Common myeloid progenitor, CD34-positive (primary cell): ENCODE measurements at regions not wholly inside any gene's neighbourhood (a gene's known extent, or its start where the extent isn't known, plus 50 kb on each side); places are given as distances from the start of the nearest gene placed in this dataset.
"Not testable (repeated sequence)": the region's sequence is repeated elsewhere in the genome, so short reads cannot be mapped to it uniquely, and the experiment has no call there.

Experiments used
- CTCF ChIA-PET: fragments of 350-600 bp; sonication (Branson Sonifier 250); formaldehyde crosslinking; loops from one replicate; lab custom pipeline; 2021; ENCODE audit warnings: antibody characterized with exemption; lab: Charles Lee
- POLR2A ChIA-PET: fragments of 350-600 bp; sonication (Branson Sonifier 250); formaldehyde crosslinking; loops from one replicate; lab custom pipeline; 2021; ENCODE audit warnings: antibody characterized with exemption; lab: Charles Lee
- DNase-seq, 3 donors: peaks; one replicate each; pipeline versions ENCODE4 v3.0.0 to v3.0.0-alpha.2; 2013
- H3K27ac ChIP-seq, 2 experiments: 1 replicate in 1 of 2; 2 replicates in 1 of 2; pipeline ENCODE4 v1.7.0; 2013; ENCODE audit warnings: inconsistent platforms in 2 of 2, low read length in 2 of 2, mild to moderate bottlenecking in 2 of 2, low read depth in 1 of 2, moderate library complexity in 1 of 2; ENCODE audit not compliant: severe bottlenecking in 2 of 2, insufficient read depth in 1 of 2, poor library complexity in 1 of 2
- H3K27me3 ChIP-seq, 5 experiments: replicated peaks in 2 of 5; 1 replicate in 3 of 5; 2 replicates in 2 of 5; pipeline versions ENCODE4 v1.6.1 to v1.7.0; 2013; ENCODE audit warnings: low read length in 4 of 5, mild to moderate bottlenecking in 2 of 5, moderate library complexity in 2 of 5, inconsistent platforms in 1 of 5; ENCODE audit not compliant: insufficient read depth in 5 of 5, control insufficient read depth in 4 of 5
- H3K36me3 ChIP-seq, 4 experiments: 1 replicate in 2 of 4; 2 replicates in 2 of 4; pipeline versions ENCODE4 v1.6.1 to v1.7.0; 2013; ENCODE audit warnings: low read length in 3 of 4, control low read depth in 1 of 4, mild to moderate bottlenecking in 1 of 4; ENCODE audit not compliant: control insufficient read depth in 4 of 4, insufficient read depth in 4 of 4
- H3K4me1 ChIP-seq, 4 experiments: 1 replicate in 3 of 4; 2 replicates in 1 of 4; pipeline versions ENCODE4 v1.6.1 to v1.7.1; 2013; ENCODE audit warnings: low read length in 3 of 4, mild to moderate bottlenecking in 3 of 4, control low read depth in 1 of 4, inconsistent platforms in 1 of 4, moderate library complexity in 1 of 4; ENCODE audit not compliant: control insufficient read depth in 4 of 4, insufficient read depth in 4 of 4; ENCODE audit errors: control extremely low read depth in 1 of 4
- H3K4me3 ChIP-seq, 7 experiments: 1 replicate in 4 of 7; 2 replicates in 3 of 7; pipeline versions ENCODE4 v1.5.1 to v1.7.0; 2013; ENCODE audit warnings: mild to moderate bottlenecking in 7 of 7, low read length in 6 of 7, moderate library complexity in 6 of 7, inconsistent platforms in 2 of 7, low read depth in 2 of 7, control low read depth in 1 of 7; ENCODE audit not compliant: insufficient read depth in 4 of 7, control insufficient read depth in 1 of 7; ENCODE audit errors: extremely low read depth in 1 of 7
- H3K9me3 ChIP-seq, 5 experiments: 1 replicate in 4 of 5; 2 replicates in 1 of 5; pipeline versions ENCODE4 v1.6.1 to v1.7.1; 2013; ENCODE audit warnings: low read length in 4 of 5, mild to moderate bottlenecking in 2 of 5, inconsistent platforms in 1 of 5, low read depth in 1 of 5, moderate library complexity in 1 of 5; ENCODE audit not compliant: control insufficient read depth in 4 of 5, insufficient read depth in 2 of 5; ENCODE audit errors: control extremely low read depth in 1 of 5
- WGBS: methylation state at CpG from one replicate; pipeline ENCODE4 v1.1.5; 2013; ENCODE audit not compliant: insufficient coverage; 5-methylcytosine and 5-hydroxymethylcytosine counted together

DNA sequence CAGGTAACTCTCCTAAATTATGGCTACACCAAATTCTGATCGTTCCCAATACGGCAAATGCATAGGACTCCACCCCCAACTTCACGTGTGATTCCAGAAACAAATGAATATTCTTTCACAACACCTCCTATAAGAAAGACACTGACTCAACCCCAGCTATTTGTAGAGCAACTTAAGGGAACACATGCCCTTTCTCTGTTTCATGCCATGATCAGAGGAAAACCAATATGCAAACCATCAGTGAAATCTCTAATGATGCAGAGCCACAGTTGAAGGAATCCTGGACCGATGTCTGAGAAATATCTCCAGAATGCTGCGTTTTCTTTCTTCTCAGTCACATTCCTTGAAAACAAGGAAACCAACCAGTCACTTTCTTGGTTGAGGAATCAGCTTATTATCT, 164.2 kb upstream of the PTBP2 start:
- Histone ChIP-seq H3K9me3 (no peaks in the 10 kb centered on the region), H3K36me3 (no peaks in the 10 kb centered on the region), H3K27ac (no peak overlapping the region), H3K4me3 (no peak overlapping the region), H3K4me1 (no peaks in the 10 kb centered on the region), H3K27me3 (peaks cover 0 to 2% (median 0%) of the 10 kb centered on the region in 5 experiments)
- no peak for DNase-seq
- 98% methylated on average over 4 of the region's 5 CpGs for WGBS
- CTCF ChIA-PET = no interaction called here
- POLR2A ChIA-PET = no interaction called here

DNA sequence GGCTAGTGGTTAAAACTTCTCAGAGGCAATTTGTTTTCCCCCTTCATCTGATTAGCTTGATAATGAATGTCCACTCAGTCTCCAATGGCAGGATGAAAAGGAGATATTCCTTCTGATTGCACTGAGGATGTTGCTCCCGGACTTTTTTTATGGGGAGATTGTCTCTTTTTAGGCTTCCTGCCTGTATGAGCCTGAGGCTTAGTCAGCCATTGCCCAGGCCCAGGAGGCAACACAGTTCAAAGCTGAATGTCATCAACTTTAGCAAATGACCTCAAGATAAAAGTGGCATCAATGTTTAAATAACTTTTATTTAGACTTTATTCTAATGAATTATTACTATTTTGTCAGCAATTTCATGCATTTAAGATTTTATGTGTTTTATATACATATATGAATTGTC, 162.9 kb upstream of the PTBP2 start:
- ChIA-PET POLR2A (no interaction called here), CTCF (no interaction called here)
- Histone ChIP-seq H3K27ac (no peak overlapping the region), H3K27me3 (peaks cover 0 to 2% (median 0%) of the 10 kb centered on the region in 5 experiments), H3K36me3 (no peaks in the 10 kb centered on the region), H3K4me1 (no peaks in the 10 kb centered on the region), H3K4me3 (no peak overlapping the region), H3K9me3 (no peaks in the 10 kb centered on the region)
- 0% methylated on average over 1 of the region's 1 CpG for WGBS
- no peak for DNase-seq

DNA sequence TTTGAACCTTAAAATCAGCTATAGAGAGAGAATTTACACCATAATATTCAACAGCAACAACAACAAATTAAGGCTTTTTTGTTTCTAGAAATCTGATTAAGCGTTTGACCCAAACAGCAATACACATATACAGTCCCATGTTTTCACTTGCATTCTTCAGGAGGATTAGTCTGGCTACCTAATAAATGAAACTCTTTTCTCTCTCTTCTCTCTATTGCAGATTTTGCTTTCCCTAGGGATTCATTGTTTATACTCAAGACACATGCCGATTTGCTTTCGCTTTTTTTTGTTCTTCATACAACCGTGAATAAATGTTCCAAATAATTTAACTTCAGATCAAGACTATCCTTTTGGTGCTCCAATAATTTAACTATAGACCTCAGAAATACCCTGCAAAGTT, 162.4 kb upstream of the PTBP2 start:
- no peak for DNase-seq
- Histone ChIP-seq H3K36me3 (no peaks in the 10 kb centered on the region), H3K4me3 (no peak overlapping the region), H3K27me3 (no peaks in the 10 kb centered on the region), H3K4me1 (no peaks in the 10 kb centered on the region), H3K9me3 (no peaks in the 10 kb centered on the region), H3K27ac (no peak overlapping the region)
- WGBS = 97% methylated on average over 4 of the region's 4 CpGs
- POLR2A ChIA-PET = no interaction called here
- CTCF ChIA-PET = no interaction called here

DNA sequence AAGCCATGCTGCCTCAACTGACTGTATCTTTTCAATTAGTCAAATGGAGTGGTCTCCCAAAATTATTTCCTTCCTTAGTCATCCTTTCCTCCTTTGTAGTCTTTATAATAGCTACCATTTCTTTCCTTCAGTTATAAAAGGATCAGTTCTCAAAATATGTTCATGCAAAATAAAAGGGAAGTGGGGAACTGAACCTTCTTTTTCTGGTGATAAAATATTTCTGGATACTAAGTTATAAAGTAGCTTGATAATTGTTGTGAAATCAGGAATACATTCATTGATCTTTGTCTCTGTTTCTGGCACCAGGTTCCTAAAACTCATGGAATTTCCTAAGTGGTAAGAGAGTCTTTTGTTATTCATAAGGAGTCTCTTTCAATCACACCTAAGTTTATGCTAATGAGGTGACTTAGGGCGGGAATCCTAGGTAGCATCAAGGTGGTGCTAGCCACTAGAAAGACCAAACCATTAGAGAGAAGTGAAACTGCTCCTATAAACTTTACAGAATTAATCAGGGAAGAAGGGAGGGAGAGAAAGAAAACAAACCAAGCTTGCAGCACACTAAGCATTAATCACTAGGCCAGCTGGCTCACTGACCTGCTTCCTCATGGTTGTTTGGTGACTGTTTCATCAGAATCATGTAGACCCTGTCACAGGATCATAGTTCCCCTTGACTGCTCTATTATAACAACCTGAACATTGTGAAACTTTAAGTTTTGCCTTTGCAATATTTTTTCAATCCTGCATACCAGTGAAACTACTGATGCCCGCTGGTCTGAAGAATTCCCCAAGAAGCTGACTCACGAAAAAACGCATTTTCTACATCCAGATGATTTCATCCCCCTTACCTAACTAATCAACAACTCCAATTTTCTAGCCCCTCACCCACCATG, 161.6 kb upstream of the PTBP2 start:
- POLR2A ChIA-PET = no interaction called here
- Histone ChIP-seq H3K27me3 (no peaks in the 10 kb centered on the region), H3K9me3 (no peaks in the 10 kb centered on the region), H3K36me3 (no peaks in the 10 kb centered on the region), H3K27ac (no peak overlapping the region), H3K4me1 (no peaks in the 10 kb centered on the region), H3K4me3 (no peak overlapping the region)
- 97% methylated on average over 3 of the region's 4 CpGs for WGBS
- CTCF ChIA-PET = interaction anchor here (1.2 kb wide), 1 partner anchor 13 kb away, joined by 3 read pairs; no protein-coding TSS in a partner anchor
- no peak for DNase-seq

DNA sequence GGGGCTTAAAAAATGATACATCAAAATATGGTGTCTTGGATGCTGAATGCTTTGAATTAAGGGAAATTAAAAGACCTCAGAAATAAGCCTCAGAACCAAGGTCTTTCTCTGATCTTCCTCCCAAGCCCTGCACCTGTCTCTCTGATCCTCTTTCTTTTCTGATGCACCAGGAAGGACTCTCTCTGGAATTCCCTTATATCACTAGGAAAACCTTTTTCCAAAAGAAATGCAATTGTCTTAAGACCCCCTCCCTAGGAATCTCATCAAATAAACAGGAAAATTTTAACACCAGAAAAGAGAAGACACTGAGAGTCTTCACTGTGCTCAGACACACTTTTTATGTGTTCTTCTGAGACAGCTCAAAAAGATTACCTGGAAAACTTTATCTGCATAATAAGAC, 159.5 kb upstream of the PTBP2 start:
- POLR2A ChIA-PET = no interaction called here
- Histone ChIP-seq H3K4me3 (no peak overlapping the region), H3K36me3 (no peaks in the 10 kb centered on the region), H3K9me3 (no peaks in the 10 kb centered on the region), H3K27me3 (no peaks in the 10 kb centered on the region), H3K4me1 (no peaks in the 10 kb centered on the region), H3K27ac (no peak overlapping the region)
- DNase-seq = no peak
- CTCF ChIA-PET = interaction anchor here (1.1 kb wide), 1 partner anchor 9 kb away, joined by 3 read pairs; no protein-coding TSS in a partner anchor

DNA sequence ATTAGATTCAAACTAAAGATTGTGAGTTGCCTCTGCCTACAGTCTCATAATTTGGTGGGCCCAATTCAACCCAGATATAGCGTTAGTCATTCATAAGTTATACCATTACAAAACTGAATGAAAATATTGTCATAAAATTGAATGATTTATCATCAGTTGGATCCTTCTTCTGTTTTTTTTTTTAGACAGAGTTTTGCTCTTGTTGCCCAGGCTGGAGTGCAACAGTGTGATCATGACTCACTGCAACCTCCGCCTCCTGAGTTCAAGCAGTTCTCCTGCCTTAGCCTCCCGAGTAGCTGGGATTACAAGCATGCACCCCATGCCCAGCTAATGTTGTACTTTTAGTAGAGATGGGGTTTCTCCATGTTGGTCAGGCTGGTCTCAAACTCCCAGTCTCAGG, 157.2 kb upstream of the PTBP2 start:
- H3K4me3 ChIP-seq, DNase-seq, H3K9me3 ChIP-seq, POLR2A ChIA-PET, CTCF ChIA-PET, H3K4me1 ChIP-seq, H3K36me3 ChIP-seq, H3K27ac ChIP-seq, H3K27me3 ChIP-seq: not testable (repeated sequence)
- 100% methylated on average over 2 of the region's 3 CpGs for WGBS

DNA sequence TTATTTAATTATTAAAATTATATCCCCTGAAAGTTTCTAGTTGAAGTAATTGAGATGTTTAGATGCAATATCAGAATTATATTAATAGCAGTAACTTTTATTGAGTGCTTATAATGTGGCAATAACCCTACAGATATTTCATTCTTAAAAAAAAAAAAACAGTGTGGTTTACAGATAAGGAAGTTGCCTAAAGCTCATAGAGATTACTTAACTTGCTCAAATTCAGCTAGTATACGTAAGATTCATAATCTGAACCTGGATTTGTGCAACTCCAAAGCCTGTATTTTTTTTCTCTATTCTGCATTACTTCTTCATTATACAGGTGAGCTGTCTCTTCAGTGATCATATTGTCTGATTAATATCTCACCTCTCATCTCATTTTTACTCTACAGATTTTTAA, 156.0 kb upstream of the PTBP2 start:
- H3K27ac ChIP-seq = no peak overlapping the region
- H3K27me3 ChIP-seq = no peaks in the 10 kb centered on the region
- H3K4me3 ChIP-seq = no peak overlapping the region
- no peaks in the 10 kb centered on the region for H3K36me3 ChIP-seq
- H3K9me3 ChIP-seq = no peaks in the 10 kb centered on the region
- DNase-seq = no peak
- POLR2A ChIA-PET = no interaction called here
- WGBS = no CpG with 5 or more reads among the region's 1 CpG
- no peaks in the 10 kb centered on the region for H3K4me1 ChIP-seq
- CTCF ChIA-PET = no interaction called here
